ENCODE measurements at regions not wholly inside any gene's neighbourhood (a gene's known extent, or its start where the extent isn't known, plus 50 kb on each side); places are given as distances from the start of the nearest gene placed in this dataset.

DNA sequence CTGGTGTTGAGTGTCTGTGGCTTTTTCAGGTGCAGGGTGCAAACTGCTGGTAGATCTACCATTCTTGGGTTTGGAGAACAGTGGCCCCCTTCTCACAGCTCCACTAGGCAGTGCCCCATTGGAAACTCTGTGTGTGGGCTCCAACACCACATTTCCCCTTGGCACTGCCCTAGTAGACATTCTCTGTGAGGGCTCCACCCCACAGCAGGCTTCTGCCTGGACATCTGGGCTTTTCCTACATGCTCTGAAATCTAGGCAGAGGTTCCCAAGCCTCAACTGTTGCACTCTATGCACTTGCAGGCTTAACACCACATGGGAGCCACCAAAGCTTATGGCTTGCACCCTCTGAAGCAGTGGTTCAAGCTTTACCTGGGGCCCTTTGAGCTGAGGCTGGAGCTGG, 80.9 kb downstream of the BARX1 start:
- no peak overlapping the region for H3K4me3 ChIP-seq (ENCODE audit: low read depth, low read length)
- TF ChIP-seq, protein P1, sequence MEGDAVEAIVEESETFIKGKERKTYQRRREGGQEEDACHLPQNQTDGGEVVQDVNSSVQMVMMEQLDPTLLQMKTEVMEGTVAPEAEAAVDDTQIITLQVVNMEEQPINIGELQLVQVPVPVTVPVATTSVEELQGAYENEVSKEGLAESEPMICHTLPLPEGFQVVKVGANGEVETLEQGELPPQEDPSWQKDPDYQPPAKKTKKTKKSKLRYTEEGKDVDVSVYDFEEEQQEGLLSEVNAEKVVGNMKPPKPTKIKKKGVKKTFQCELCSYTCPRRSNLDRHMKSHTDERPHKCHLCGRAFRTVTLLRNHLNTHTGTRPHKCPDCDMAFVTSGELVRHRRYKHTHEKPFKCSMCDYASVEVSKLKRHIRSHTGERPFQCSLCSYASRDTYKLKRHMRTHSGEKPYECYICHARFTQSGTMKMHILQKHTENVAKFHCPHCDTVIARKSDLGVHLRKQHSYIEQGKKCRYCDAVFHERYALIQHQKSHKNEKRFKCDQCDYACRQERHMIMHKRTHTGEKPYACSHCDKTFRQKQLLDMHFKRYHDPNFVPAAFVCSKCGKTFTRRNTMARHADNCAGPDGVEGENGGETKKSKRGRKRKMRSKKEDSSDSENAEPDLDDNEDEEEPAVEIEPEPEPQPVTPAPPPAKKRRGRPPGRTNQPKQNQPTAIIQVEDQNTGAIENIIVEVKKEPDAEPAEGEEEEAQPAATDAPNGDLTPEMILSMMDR (IDR thresholded peaks at IDR 0.05; ENCODE audit: borderline replicate concordance, insufficient read depth, low read depth, low read length), result no peak

DNA sequence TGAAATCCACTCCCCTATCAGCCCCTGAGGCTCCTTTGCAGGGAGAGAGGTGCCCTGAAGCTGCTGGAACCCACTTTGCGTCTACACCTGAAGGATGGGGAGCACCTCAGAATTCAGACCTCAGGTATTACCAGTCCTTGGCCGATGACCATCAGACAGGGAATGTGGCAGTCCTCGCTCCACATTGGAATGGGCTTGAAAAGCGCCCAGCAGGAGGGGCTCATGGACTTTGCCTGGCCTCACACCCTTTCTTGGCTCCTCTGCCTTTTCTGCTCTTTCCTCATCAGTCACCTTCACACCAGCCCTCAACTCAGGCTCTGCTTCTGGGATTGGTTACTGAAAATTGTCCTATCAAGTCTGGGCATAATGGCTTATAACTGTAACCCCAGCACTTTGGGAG, 83.9 kb downstream of the BARX1 start:
- H3K4me3 ChIP-seq (ENCODE audit: low read depth, low read length), result no peak overlapping the region
- TF ChIP-seq, protein P1 (IDR thresholded peaks at IDR 0.05; ENCODE audit: borderline replicate concordance, insufficient read depth, low read depth, low read length), result no peak

DNA sequence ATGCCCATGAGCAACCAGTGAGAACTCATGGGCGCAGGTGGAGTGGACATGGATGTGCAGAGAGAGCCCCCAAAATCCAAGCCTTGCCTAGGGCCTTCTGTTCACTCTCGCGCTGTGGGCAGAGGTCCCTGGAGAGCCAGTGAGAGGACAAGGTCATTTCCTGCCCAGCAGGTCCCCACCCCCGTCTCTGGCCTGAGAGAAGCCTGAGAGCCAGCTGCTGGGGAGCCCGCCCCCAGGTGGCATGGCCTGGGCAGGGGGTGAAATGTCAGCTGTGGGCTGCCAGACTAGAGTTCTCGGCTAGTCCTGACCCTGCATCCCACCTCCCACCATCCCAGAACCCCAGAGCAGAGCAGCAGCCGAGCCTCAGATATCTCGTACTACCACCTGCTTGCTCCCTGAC, 85.3 kb downstream of the BARX1 start:
- TF ChIP-seq, protein P1 (IDR thresholded peaks at IDR 0.05; ENCODE audit: borderline replicate concordance, insufficient read depth, low read depth, low read length), result no peak
- H3K4me3 ChIP-seq (ENCODE audit: low read depth, low read length), result no peak overlapping the region

DNA sequence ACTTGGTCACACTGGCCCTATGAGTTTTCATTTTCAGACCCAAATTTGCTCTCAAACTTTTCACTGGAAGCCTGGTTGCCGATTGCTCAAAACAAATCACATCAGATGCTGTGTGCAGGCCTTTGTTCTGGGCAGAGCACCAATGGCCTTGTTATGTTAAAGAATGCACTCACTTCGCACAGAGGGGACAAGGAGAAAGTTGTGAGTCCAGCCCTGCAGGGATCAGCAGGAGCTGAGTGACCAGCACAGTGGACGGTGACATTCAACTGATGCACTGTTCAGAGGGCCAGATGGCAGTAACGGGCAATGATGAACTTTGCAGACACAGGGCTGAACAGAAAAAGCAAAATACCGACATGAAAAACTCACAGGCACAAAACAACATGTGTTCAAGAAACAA, 86.1 kb downstream of the BARX1 start:
- no peak overlapping the region for H3K4me3 ChIP-seq (ENCODE audit: low read depth, low read length)
- TF ChIP-seq, protein P1 (IDR thresholded peaks at IDR 0.05; ENCODE audit: borderline replicate concordance, insufficient read depth, low read depth, low read length), result no peak

DNA sequence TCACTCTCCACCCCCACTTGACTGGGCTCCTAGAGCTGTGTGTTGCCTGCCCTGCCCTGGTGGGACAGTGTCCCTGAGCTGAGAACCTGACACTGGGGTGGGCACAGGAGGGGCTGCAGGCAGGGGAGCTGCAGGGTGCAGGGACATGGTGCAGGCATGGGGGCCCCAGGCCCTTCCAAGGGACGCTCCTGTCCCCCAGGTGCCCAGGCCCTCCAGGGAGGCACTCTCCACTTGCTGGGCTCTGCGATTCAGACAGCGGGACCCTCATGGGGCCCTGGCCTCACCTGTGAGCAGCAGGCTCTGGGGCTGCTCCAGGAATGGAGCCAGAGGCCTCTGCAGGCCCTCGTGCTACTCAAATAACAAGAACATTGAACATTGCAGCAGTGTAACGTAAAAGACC, 89.4 kb downstream of the BARX1 start:
- TF ChIP-seq, protein P1 (IDR thresholded peaks at IDR 0.05; ENCODE audit: borderline replicate concordance, insufficient read depth, low read depth, low read length), result no peak
- H3K4me3 ChIP-seq (ENCODE audit: low read depth, low read length), result no peak overlapping the region

DNA sequence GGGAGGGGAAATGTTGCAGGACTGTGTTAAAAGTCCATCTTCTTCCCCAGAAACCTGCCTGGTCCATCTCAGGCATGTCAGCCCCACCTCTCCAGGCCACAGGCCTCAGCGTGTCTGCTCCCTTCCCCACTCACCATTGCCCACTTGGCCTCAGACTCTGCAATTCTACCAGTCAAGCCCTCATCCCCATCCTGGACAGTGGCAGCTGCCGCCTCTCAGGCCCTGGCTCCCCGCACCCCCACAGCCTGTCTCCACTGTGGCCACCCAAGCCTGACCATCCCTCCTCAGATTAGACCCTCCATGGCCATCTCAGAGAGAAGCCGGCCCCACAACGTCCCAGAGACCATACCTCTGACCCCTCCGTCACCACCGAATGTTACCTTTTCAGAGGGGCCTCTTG, 89.9 kb downstream of the BARX1 start:
- TF ChIP-seq, protein P1 (IDR thresholded peaks at IDR 0.05; ENCODE audit: borderline replicate concordance, insufficient read depth, low read depth, low read length), result no peak
- no peak overlapping the region for H3K4me3 ChIP-seq (ENCODE audit: low read depth, low read length)

DNA sequence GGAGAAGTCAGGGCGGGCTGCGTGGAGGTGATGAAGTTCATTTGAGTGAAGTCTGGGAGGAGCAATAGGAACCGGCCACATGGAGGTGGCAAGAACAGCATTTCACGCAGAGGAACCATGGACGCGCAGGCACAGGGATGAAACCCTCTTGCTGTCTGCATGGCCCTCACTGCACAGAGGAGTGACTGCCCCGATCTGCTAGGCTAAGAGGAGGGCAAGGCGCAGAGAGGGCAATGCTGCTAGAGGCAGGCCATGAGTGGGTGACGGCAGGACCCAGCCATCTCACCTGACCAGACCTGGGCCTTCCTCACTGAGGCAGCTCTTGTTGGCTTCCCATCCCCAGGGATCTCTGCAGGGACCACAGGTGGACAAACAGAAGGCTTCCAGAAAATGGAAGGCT, 90.3 kb downstream of the BARX1 start:
- no peak overlapping the region for H3K4me3 ChIP-seq (ENCODE audit: low read depth, low read length)
- TF ChIP-seq, protein P1 (IDR thresholded peaks at IDR 0.05; ENCODE audit: borderline replicate concordance, insufficient read depth, low read depth, low read length), result no peak
